ENCODE measurements at regions not wholly inside any gene's neighbourhood (a gene's known extent, or its start where the extent isn't known, plus 50 kb on each side); places are given as distances from the start of the nearest gene placed in this dataset.

GRCh38 chr18:76722224-76723061 is 99.9 kb upstream of the ZNF236 start:
- TF ChIP-seq POLR2A (IDR thresholded peaks at IDR 0.05) = no peak
- TF ChIP-seq CTCF (IDR thresholded peaks at IDR 0.05) = no peak

Measured in transverse colon (tissue), 3 donors.